Spleen (tissue), 7 donors: ENCODE measurements at regions not wholly inside any gene's neighbourhood (a gene's known extent, or its start where the extent isn't known, plus 50 kb on each side); places are given as distances from the start of the nearest gene placed in this dataset.

Source experiments
- POLR2A ChIP-seq, 3 donors: fragments of 450-650 bp; IDR thresholded peaks; one replicate each; pipeline ENCODE4 v1.5.1; 2017; ENCODE audit warnings: antibody characterized with exemption in 3 of 3, mild to moderate bottlenecking in 1 of 3
- POLR2AphosphoS5 ChIP-seq, 3 donors: sonication (generic); formaldehyde crosslinking; IDR thresholded peaks; one replicate each; pipeline ENCODE4 v1.5.1; 2017; ENCODE audit warnings: antibody characterized with exemption in 3 of 3
- TF ChIP-seq, protein P1 (sequence below), 11 experiments: fragments of 200-600 bp in 7 of 11; fragments of 450-650 bp in 4 of 11; sonication (generic) in 4 of 11; IDR thresholded peaks in 8 of 11; conservative IDR thresholded peaks in 3 of 11; 1 replicate in 7 of 11; 2 replicates in 4 of 11; pipeline versions ENCODE4 v1.4.0 to v1.8.0; 2016 to 2021; ENCODE audit warnings: antibody characterized with exemption in 11 of 11, inconsistent platforms in 4 of 11, mild to moderate bottlenecking in 1 of 11
- donor health status: DM: no; HTN: no; CAD: no; lungs with moderate emphysema.
- donor health status: DM: no; HTN: no; CAD: no.
- donor health status: DM: no; HTN: no; CAD: no.

DNA sequence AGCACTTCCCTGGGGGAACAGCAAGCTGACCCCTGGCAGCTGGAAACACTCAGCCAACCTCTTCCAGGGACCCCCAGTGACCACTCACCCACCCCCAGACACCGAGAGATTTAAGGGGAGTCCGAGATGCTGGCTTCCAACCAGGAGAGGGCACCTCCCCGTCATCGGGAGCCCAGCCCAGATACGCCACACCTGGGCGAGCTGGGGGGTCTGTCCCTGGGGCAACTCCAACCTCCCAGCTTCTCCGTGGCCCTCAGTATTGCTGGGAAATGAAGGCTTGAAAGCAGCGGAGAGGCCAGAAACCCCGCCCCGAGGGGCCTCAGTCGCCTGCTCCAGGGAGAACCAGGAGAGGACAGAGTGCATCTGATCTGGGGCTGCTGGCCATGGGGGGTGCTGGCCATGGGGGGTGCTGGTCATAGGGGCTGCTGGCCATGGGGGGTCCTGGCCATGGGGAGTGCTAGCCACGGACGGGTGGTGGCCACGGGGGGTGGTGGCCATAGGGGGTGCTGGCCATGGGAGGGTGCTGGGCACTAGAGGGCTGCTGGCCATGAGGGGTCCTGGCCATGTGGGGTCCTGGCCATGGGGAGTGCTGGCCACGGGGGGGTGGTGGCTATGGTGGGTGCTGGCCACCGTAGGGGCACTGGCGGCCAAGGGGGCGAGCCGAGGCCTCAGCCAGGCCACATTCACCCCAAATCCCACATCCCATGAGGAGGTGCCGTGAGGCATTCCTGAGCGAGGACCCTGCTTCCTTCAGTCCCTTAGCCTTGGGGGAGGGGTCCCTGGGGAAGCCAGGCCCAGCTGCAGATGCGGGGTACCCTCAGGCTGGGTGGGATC lies 61.5 kb upstream of the TTC34 start:
- TF ChIP-seq, protein P1, sequence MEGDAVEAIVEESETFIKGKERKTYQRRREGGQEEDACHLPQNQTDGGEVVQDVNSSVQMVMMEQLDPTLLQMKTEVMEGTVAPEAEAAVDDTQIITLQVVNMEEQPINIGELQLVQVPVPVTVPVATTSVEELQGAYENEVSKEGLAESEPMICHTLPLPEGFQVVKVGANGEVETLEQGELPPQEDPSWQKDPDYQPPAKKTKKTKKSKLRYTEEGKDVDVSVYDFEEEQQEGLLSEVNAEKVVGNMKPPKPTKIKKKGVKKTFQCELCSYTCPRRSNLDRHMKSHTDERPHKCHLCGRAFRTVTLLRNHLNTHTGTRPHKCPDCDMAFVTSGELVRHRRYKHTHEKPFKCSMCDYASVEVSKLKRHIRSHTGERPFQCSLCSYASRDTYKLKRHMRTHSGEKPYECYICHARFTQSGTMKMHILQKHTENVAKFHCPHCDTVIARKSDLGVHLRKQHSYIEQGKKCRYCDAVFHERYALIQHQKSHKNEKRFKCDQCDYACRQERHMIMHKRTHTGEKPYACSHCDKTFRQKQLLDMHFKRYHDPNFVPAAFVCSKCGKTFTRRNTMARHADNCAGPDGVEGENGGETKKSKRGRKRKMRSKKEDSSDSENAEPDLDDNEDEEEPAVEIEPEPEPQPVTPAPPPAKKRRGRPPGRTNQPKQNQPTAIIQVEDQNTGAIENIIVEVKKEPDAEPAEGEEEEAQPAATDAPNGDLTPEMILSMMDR (IDR thresholded peaks at IDR 0.05 in 8 of 11, conservative IDR thresholded peaks at IDR 0.05 in 3 of 11): no peak
- TF ChIP-seq POLR2A (IDR thresholded peaks at IDR 0.05): no peak
- TF ChIP-seq POLR2AphosphoS5 (IDR thresholded peaks at IDR 0.05): no peak
